ENCODE measurements at regions not wholly inside any gene's neighbourhood (a gene's known extent, or its start where the extent isn't known, plus 50 kb on each side); places are given as distances from the start of the nearest gene placed in this dataset.

DNA sequence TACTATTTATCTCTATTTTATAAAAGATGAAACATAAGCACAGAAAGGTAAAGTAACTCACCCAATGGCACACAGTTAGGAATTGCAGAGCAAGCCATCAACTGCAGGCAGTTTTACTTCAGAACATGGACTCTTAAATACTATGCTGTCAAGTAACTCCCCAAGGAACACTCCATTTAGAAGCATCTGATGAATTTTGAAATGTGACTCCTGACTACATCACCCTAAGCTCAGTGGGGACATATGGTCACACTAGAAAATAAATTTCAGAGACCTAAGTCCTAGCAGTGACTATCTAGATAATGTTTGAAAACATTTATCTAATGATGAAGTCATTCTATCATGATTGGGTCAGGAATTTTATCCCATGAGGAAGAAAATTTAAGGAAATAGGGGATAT, 272.8 kb upstream of the ARRDC4 start:
- no peak for DNase-seq (ENCODE audit: extremely low read depth, low read depth)
- TF ChIP-seq CTCF (IDR thresholded peaks at IDR 0.05; ENCODE audit: low read depth, low read length, missing control alignments), result no peak
- no peak overlapping the region for H3K4me3 ChIP-seq (replicated peaks; ENCODE audit: low read depth, low read length)

DNA sequence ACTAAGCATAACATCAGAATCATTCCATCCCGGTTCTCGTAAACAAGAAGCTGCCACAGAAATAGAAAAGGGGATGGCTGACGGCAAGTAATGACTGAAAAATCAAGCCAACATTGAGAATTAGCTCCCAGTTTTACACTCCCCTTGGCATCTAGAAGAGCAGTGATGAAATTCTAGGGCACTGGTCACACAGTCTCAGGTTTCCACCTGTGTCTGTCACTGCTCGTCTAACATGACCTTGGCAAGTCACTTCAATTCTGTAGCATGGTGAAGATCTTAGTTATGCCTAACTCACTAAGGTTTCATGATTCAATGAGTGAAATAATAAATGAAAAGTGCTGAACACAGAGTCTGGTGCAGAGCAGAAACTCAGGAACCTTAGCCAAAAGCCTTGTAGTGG, 272.3 kb upstream of the ARRDC4 start:
- H3K4me3 ChIP-seq (replicated peaks; ENCODE audit: low read depth, low read length), result no peak overlapping the region
- no peak for TF ChIP-seq CTCF (IDR thresholded peaks at IDR 0.05; ENCODE audit: low read depth, low read length, missing control alignments)
- DNase-seq (ENCODE audit: extremely low read depth, low read depth), result no peak

- no peak overlapping the region for H3K4me3 ChIP-seq (replicated peaks; ENCODE audit: low read depth, low read length)
- no peak for DNase-seq (ENCODE audit: extremely low read depth, low read depth)
- TF ChIP-seq CTCF (IDR thresholded peaks at IDR 0.05; ENCODE audit: low read depth, low read length, missing control alignments), result no peak
Observed at GRCh38 chr15:97688886-97689285, 271.6 kb upstream of the ARRDC4 start.

DNA sequence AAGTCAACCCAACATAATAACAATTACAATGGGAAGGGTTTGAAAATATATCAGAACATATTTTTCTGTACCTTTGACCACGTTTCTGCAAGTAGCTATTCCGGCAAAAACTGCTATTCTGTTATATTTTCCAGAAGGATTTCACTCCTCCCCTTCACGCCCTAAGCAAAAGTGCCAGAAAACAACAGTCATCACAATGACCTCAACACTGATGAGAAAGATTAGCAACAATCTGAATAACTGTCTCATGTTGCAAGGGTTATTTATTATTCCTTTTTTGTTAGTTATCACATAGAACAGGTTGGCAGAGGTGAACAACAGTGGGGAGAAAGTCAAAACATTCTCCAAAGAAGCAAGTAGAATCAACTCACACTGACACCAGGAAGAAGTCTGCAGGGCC, 269.4 kb upstream of the ARRDC4 start:
- H3K4me3 ChIP-seq (replicated peaks; ENCODE audit: low read depth, low read length), result no peak overlapping the region
- DNase-seq (ENCODE audit: extremely low read depth, low read depth), result no peak
- no peak for TF ChIP-seq CTCF (IDR thresholded peaks at IDR 0.05; ENCODE audit: low read depth, low read length, missing control alignments)

DNA sequence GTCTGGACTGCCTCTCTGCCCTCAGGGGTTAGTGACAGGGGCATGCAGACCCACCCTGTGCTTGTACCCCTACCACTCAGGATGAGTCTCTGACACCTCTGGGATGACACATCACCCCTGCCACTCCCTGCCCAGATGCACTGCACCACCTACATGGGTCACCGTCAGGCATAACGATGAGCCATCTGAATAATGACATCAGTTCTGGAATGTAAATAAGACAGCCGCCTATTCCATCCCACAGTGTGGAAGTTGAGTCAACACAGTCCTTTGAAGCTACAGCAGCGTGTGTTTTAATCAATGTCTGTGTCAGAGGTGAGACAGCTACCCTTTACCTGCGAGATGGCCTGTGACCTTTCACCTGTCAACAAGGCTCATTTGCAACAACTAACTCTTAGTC, 268.7 kb upstream of the ARRDC4 start:
- DNase-seq (ENCODE audit: extremely low read depth, low read depth), result no peak
- H3K4me3 ChIP-seq (replicated peaks; ENCODE audit: low read depth, low read length), result no peak overlapping the region
- TF ChIP-seq CTCF (IDR thresholded peaks at IDR 0.05; ENCODE audit: low read depth, low read length, missing control alignments), result no peak

DNA sequence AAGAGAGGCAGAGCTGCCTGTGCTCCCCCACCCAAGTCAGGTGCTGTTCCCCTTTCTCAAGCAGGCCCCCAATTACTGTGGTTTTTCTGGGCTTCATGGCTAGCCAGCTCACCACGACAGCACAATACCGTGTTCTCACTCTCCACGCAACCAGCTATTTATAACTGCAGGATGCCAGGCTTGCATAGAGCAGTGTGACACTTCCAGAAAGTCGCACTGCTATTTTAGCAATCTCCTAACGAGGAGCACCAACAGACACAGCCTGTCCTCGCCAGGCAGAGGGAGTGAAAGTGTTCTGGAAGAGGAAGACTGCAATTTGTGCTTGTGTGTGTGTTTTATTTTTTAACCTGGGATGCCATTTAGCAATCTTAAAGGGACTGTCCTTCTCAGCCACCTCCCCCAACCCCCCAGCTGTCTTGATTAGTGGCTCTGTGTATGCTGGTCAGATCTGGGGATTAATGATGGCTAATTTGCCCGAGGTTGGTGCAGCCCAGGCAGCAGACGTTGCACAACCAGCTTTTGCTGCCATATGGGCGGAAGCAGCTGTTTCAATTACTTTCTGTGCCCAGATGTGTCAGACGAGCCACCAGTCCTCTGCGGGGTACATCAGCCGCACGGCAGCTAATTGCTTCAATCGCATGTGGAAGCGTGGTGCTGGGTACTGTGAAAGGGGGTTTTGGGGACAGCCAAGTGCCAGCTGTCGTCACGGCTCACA, 268.0 kb upstream of the ARRDC4 start:
- TF ChIP-seq CTCF (IDR thresholded peaks at IDR 0.05; ENCODE audit: low read depth, low read length, missing control alignments), result no peak
- no peak overlapping the region for H3K4me3 ChIP-seq (replicated peaks; ENCODE audit: low read depth, low read length)
- DNase-seq (ENCODE audit: extremely low read depth, low read depth), result no peak

DNA sequence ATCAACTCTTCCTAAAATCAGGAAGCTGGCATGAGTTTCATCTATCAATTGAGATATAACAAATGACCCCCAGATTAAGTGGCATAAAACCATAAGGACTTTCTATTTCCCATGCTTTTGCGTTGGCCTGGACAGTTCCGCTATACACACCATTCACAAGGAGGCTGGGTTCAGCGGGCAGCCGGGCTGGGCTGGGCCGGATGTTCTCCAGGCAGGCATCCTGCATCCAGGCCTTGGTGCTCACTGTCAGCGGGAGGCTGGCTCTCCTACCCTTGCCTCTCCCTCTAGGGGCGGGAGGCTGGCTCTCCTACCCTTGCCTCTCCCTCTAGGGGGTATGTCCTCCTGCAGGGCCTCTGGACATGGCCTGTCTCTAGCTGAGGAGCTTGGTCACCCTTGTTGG, 266.0 kb upstream of the ARRDC4 start:
- DNase-seq (ENCODE audit: extremely low read depth, low read depth), result no peak
- TF ChIP-seq CTCF (IDR thresholded peaks at IDR 0.05; ENCODE audit: low read depth, low read length, missing control alignments), result no peak

More for the DNA sequence above, 266.0 kb upstream of the ARRDC4 start:
- no peak overlapping the region for H3K4me3 ChIP-seq (replicated peaks; ENCODE audit: low read depth, low read length)

Measured in HFF-Myc (cell line).